Activated gamma-delta T cell treated with Interleukin-2 at 50 U/mL for 16 hours (primary cell): ENCODE measurements at regions not wholly inside any gene's neighbourhood (a gene's known extent, or its start where the extent isn't known, plus 50 kb on each side); places are given as distances from the start of the nearest gene placed in this dataset.
"Not testable (repeated sequence)": the region's sequence is repeated elsewhere in the genome, so short reads cannot be mapped to it uniquely, and the experiment has no call there.

Experiments
- DNase-seq: peaks from one replicate; pipeline ENCODE4 v3.0.0-alpha.2; 2020

GRCh38 chr6:40146902-40147301 is 212.6 kb upstream of the MOCS1 start:
- no peak for DNase-seq

- no peak for DNase-seq
Observed at GRCh38 chr6:40139447-40139846, 205.2 kb upstream of the MOCS1 start.

DNA sequence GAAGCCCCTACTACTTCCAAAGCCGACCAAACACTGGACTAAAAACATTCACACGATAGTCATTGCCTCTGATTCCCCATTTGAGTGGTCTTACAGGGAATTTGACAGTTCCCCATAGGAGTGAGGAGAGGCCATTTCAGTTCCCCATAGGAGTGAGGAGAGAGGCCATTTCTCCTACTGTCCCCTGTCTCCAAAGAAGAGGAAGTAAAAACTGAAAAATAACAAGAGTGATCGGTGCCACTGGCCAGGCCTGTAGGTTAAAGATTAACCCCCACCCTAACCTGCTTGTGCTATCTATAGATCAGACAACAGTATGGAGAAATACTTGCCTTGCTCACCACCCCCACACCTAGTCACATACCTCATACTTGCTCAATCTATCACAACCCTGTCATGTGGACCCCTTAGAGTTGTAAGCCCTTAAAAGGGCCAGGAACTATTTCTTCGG is 204.0 kb upstream of the MOCS1 start:
- no peak for DNase-seq

- DNase-seq: no peak
Observed at GRCh38 chr6:40135491-40136072, 201.3 kb upstream of the MOCS1 start.

DNA sequence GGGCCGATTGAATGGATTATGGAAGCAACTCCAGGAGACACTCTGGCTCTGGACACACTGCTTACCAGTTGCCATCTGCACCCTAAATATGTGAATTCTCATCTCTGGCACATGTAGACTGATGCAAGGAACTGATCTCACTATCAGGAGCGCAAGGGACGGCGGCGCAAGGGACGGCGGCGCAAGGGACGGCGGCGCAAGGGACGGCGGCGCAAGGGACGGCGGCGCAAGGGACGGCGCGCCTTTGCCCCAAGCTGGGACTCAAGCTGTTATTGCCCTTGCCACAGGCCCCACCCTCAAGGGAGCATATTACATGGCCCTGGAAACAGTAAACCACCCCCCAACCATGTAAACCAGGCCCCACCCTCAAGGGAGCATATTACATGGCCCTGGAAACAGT is 199.7 kb upstream of the MOCS1 start:
- DNase-seq: not testable (repeated sequence)

DNA sequence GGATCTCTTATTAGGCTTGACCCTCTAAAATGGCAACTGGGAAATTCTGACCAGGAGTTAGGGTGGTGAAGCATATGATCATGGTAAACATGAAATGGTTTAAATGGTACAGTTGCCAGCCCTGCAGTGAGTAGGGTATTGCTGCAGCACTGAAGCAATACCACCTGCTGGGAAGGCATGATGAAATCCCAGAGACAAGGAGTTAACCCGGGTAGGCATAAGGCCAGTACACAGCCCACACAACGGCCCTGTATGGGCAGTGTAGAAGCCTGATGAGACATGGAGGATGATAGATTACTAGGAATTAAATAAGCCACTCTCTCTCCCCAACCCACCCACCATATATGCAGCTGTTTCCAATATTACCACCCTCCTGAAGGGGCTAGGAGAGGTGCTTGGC is 197.4 kb upstream of the MOCS1 start:
- no peak for DNase-seq

- no peak for DNase-seq
Observed at GRCh38 chr6:40128127-40128526, 193.9 kb upstream of the MOCS1 start.

GRCh38 chr6:40125680-40126394 is 191.6 kb upstream of the MOCS1 start:
- DNase-seq: no peak

GRCh38 chr6:40124924-40125323 is 190.7 kb upstream of the MOCS1 start:
- no peak for DNase-seq

DNA sequence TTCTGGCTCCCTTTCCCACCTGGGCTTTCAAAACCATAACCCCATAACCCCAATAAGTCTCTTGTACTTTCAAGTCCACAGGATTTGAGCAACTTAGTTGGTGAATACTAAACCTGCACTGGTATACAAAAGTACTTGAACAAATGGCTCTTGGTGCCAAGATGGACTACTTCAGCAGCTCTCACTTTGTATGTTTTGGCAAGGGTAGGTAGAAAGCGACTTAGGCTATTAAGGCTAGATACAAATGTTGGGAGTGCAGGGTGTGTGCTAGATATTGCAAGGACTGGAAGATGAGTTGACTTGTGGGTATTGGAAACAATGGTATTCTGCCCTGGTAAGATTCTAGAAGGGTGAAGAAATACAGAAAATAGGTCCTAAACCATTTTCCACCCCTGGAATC is 182.6 kb upstream of the MOCS1 start:
- DNase-seq: no peak

- no peak for DNase-seq
Observed at GRCh38 chr6:40112350-40112749, 178.1 kb upstream of the MOCS1 start.

DNA sequence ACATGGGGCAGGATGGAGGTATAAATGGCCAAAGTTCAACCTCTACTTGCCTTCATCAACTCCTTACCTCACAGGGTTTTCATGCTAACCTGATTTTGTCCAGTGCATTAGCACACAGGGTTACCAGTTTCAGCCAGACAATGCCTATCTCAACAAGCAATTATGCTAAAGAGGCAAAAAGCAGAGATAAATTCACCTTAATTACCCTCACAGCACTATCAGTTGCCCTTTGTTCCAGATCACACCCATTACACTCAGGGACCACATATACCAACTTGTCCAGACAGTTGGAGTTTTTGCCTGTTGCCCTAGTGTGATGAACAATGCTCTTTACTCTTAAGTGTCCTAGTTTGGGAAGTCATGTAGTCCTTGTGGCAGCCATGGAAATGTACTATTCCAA is 174.5 kb upstream of the MOCS1 start:
- DNase-seq: no peak

DNA sequence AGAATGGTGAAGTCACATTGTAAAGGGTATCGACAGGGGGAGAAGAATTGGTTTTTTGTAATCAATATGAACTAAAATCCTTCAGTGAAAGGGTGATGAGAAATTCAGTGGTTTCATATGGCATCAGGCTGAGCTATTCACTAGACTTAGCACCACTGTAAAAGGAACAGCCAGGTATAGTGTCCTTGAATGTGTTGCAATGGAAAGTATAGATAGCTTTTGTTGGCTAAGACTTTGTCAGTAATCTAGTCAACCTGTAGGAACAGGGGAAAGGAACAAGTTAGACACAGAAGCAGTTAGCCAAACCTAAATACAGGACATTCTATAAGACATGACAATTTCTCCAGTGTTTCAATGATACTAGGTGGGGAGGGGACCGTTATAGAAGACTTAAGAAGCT is 172.6 kb upstream of the MOCS1 start:
- DNase-seq: no peak

GRCh38 chr6:40098774-40099173 is 164.5 kb upstream of the MOCS1 start:
- DNase-seq: no peak

DNA sequence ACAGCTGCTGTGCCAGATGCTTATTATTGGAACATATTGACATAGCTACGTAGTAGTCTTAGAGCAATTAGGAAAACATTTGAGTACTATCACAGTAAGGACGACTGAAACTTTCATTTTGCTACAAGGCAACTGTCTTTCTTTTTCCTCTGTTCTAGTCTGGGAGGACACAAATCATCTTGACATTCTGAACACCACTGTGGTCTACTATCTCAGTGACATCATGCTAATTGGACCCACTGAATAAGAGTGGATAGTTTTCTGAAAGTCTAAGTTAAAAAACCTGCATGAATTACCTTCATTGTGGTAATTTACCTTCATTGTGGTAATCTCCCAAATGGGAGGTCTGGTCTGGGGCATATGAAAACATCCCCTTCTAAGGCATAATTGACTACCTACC is 163.3 kb upstream of the MOCS1 start:
- DNase-seq: no peak

DNA sequence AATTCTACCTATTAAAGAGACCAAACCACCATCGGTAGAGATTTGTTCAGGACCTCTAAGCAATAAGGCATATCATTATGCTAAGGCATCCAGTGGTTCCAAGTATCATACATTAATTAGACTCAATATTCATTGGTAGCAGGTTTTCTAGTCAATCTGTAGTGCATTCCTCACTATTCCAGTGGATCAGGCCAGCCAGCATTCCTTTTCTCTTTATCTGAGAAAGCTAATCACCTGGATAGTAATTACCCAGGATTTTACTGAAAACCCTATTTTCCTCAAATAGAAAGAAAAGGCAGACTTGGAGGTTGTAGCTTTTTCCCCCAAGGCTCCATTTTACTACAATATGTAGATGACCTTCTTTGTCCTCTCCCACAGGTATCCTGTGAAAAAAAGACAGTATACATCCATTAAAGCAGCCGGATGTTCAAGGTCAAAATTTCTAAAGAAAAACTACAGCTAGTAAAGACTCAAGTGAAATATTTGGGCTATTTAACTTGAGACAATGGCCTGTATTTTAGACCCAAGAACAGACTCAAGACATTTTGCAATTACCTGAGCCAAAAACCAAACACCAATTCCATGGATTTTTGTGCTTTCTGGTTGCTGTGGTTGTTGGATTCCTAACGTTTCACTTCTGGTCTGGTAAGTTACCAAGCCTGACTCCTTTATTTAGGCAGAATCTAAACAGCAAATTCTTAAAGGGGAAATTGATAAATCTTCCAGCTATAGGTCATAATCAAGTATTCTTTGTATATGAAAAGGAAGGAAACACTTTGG is 149.1 kb upstream of the MOCS1 start:
- no peak for DNase-seq

DNA sequence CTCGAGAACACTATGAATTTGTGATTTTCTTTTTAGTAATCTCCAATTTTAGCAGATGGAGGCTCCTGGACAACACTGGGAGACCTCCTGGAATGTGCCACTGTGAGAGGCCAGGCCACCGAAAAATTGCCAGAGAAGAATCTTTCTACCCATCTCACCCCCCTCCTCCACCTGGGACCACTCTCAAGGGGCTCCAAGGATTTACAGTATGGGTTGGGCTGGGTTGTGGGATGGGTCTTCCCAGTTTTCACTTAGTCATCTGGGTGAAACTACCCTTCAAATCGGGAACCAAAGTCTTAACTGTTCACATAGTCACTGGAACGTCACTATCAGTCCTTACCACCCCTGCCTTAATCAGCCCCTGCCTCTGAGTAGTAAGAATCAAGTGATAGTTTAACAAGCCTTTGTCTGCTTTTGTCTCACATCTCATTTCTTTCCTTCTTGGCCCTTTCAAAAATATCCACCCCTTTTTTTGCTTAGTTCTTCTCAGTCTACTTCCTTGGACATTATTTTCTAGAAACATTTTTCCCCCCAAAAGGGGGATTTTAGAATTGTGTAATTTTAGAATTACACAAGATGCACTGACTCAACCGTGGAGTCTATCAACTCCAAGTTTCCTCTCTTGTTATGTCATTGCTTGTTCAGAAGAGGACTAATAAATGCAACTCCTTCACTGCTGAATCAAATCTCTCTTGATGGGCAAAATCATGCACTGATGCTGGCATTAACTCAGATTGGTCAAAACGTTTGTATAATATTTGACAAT is 148.2 kb upstream of the MOCS1 start:
- DNase-seq: no peak

- DNase-seq: no peak
Observed at GRCh38 chr6:40077736-40078135, 143.5 kb upstream of the MOCS1 start.

- DNase-seq: no peak
Observed at GRCh38 chr6:40077315-40077714, 143.1 kb upstream of the MOCS1 start.

- no peak for DNase-seq
Observed at GRCh38 chr6:40075056-40075590, 140.9 kb upstream of the MOCS1 start.

- DNase-seq: no peak
Observed at GRCh38 chr6:40074306-40075055, 140.2 kb upstream of the MOCS1 start.

DNA sequence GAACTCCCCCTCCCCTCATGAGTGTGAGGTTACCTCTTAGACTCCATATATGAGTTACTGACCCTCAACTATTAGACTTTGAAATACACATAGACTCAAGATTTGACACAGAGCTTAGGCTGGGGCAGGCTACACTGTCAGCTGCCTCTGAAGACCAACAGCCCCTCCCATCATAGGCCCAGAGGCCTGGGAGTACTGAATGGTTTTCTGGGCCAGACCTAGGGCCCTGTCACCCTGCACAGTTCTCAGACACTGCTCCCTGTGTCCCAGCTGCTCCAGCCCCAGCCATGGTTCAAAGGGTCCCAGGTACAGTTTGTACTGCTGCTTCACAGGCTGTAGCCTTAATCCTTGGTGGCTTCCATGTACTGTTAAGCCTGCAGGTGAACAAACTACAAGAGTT is 132.1 kb upstream of the MOCS1 start:
- no peak for DNase-seq
